ENCODE measurements at regions not wholly inside any gene's neighbourhood (a gene's known extent, or its start where the extent isn't known, plus 50 kb on each side); places are given as distances from the start of the nearest gene placed in this dataset.

DNA sequence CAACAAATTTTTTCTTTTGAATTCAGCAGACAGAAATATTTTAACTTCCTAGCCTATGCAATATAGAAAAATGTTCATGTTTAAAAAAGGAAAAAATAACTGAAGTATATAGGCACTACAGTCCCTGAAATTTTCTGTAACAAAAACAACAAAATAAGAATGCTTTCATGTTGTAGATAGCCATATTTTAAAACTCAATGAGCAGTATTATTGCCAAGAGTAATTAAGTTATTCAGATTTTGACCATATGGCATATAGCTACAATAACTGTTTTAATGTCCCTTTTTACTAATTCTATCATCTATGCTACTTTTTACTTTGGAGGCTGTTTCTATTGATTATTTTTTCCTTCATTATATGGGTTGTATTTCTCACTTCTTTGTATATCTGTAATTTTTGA, 283.3 kb upstream of the RIMS1 start (continued):
- TF ChIP-seq, protein P1, sequence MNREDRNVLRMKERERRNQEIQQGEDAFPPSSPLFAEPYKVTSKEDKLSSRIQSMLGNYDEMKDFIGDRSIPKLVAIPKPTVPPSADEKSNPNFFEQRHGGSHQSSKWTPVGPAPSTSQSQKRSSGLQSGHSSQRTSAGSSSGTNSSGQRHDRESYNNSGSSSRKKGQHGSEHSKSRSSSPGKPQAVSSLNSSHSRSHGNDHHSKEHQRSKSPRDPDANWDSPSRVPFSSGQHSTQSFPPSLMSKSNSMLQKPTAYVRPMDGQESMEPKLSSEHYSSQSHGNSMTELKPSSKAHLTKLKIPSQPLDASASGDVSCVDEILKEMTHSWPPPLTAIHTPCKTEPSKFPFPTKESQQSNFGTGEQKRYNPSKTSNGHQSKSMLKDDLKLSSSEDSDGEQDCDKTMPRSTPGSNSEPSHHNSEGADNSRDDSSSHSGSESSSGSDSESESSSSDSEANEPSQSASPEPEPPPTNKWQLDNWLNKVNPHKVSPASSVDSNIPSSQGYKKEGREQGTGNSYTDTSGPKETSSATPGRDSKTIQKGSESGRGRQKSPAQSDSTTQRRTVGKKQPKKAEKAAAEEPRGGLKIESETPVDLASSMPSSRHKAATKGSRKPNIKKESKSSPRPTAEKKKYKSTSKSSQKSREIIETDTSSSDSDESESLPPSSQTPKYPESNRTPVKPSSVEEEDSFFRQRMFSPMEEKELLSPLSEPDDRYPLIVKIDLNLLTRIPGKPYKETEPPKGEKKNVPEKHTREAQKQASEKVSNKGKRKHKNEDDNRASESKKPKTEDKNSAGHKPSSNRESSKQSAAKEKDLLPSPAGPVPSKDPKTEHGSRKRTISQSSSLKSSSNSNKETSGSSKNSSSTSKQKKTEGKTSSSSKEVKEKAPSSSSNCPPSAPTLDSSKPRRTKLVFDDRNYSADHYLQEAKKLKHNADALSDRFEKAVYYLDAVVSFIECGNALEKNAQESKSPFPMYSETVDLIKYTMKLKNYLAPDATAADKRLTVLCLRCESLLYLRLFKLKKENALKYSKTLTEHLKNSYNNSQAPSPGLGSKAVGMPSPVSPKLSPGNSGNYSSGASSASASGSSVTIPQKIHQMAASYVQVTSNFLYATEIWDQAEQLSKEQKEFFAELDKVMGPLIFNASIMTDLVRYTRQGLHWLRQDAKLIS (CRISPR knock-in tag; IDR thresholded peaks at IDR 0.05; ENCODE audit: borderline replicate concordance) = no peak
- TF ChIP-seq RORB (CRISPR knock-in tag; IDR thresholded peaks at IDR 0.05) = no peak
- TF ChIP-seq, protein P2, sequence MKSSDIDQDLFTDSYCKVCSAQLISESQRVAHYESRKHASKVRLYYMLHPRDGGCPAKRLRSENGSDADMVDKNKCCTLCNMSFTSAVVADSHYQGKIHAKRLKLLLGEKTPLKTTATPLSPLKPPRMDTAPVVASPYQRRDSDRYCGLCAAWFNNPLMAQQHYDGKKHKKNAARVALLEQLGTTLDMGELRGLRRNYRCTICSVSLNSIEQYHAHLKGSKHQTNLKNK (CRISPR knock-in tag; IDR thresholded peaks at IDR 0.05) = no peak
- TF ChIP-seq EMX1 (CRISPR knock-in tag; IDR thresholded peaks at IDR 0.05) = no peak
- TF ChIP-seq CBFB (CRISPR knock-in tag; IDR thresholded peaks at IDR 0.05; ENCODE audit: low read depth) = no peak
- TF ChIP-seq TEAD1 (CRISPR knock-in tag; IDR thresholded peaks at IDR 0.05) = no peak
- no peak for TF ChIP-seq ZNF423 (CRISPR knock-in tag; IDR thresholded peaks at IDR 0.05)

DNA sequence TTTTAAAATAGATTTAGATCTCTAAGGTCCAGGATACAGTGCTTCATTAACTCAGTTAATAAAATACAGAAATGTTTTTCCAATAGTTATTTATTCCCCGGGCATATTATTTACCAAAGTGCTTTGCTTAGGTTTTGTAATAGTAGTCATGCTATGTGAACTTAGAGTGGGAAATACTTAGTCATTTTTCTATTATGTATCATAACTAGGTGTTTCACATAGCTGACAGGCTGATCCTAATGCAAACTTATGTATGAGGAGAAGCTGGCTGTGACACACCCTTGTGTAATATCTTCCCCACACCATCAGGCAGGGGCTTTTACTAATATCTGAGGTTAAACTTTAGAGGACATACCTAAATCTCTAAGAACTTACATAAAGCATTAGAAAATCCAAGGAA, 277.7 kb upstream of the RIMS1 start:
- Mint-ChIP-seq H3K27me3 (ENCODE audit: low read depth) (no peaks in the 10 kb centered on the region), H3K4me3 (no peak overlapping the region), H3K4me1 (peaks cover 18% of the 10 kb centered on the region), H3K9me3 (peaks cover 4% of the 10 kb centered on the region; the same call in 1 of the 2 replicates), H3K27ac (no peak overlapping the region), H3K36me3 (no peaks in the 10 kb centered on the region)
- TF ChIP-seq GABPB1 (CRISPR knock-in tag; IDR thresholded peaks at IDR 0.05) = no peak
- ATAC-seq (no peak), DNase-seq (ENCODE audit: low spot score) (no peak)
- CTCF ChIA-PET = no interaction called here
- POLR2A ChIA-PET = no interaction called here

DNA sequence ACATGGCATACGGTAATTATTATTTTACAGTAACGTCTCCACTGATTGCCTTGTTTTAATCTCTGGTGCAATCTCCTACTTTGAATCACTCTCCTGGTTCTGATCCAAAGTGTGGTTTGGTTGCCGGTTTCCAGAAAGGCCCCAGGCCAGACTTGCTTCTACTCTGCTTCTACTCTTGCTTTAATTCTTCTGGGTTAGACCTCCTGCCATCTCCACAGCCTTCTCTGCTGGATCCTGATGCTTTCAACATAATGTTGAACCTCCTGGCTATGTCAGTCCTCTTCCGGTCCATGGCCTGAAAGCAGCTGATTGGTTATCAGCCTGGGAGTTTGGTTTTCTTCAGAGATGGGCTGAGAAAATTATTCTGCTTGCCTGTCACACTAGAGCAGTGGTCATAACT, 266.5 kb upstream of the RIMS1 start:
- POLR2A ChIA-PET = no interaction called here
- Mint-ChIP-seq H3K4me3 (no peak overlapping the region), H3K4me1 (no peaks in the 10 kb centered on the region), H3K9me3 (peaks cover 15% of the 10 kb centered on the region), H3K27ac (no peak overlapping the region), H3K27me3 (ENCODE audit: low read depth) (no peaks in the 10 kb centered on the region; the same call in 1 of the 2 replicates), H3K36me3 (peaks cover 12% of the 10 kb centered on the region)
- ATAC-seq (no peak), DNase-seq (ENCODE audit: low spot score) (no peak)
- CTCF ChIA-PET = no interaction called here
- no peak for TF ChIP-seq SOX15 (CRISPR knock-in tag; IDR thresholded peaks at IDR 0.05)
- TF ChIP-seq, protein P3, sequence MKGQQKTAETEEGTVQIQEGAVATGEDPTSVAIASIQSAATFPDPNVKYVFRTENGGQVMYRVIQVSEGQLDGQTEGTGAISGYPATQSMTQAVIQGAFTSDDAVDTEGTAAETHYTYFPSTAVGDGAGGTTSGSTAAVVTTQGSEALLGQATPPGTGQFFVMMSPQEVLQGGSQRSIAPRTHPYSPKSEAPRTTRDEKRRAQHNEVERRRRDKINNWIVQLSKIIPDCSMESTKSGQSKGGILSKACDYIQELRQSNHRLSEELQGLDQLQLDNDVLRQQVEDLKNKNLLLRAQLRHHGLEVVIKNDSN (CRISPR knock-in tag; IDR thresholded peaks at IDR 0.05) = no peak
- TF ChIP-seq, protein P4, sequence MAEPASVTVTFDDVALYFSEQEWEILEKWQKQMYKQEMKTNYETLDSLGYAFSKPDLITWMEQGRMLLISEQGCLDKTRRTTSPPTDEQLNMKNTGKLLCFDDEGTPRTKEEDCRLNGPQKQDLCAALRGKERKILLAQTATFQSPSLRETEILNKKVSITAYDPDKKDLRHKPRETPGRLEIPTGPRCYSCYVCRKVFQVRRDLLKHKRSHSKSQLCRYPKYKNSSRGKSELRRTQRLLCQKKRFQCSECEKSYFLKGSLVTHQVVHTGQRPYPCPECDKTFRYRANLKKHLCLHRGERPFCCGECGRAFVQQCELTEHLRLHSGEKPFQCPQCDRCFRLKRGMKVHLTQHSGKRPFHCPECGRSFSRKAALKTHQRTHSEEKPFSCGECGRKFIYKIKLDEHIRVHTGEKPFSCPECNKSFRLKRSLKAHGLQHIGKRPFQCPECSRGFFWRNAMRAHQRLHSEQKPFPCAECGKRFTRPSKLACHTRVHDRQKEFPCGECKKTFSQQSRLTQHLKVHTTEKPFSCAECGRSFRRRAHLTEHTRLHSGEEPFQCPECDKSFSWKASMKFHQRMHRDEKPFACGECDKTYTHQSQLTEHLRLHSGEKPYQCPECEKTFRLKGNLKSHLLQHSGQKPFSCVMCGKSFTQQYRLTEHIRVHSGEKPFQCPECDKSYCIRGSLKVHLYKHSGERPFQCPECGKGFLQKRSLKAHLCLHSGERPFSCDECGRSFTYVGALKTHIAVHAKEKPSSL (CRISPR knock-in tag; conservative IDR thresholded peaks at IDR 0.05) = no peak
- no peak for TF ChIP-seq ZNF396 (CRISPR knock-in tag; IDR thresholded peaks at IDR 0.05; ENCODE audit: borderline replicate concordance)
- no peak for TF ChIP-seq ZNF317 (CRISPR knock-in tag; IDR thresholded peaks at IDR 0.05; ENCODE audit: borderline replicate concordance, low read depth)
- no peak for TF ChIP-seq NR3C1 (CRISPR knock-in tag; conservative IDR thresholded peaks at IDR 0.05; ENCODE audit: low read depth)
- TF ChIP-seq SMAD4 (CRISPR knock-in tag; IDR thresholded peaks at IDR 0.05) = no peak
- no peak for TF ChIP-seq CREB1 (CRISPR knock-in tag; IDR thresholded peaks at IDR 0.05)
- TF ChIP-seq, protein P1 (CRISPR knock-in tag; IDR thresholded peaks at IDR 0.05; ENCODE audit: borderline replicate concordance) = no peak
- no peak for TF ChIP-seq OVOL2 (CRISPR knock-in tag; IDR thresholded peaks at IDR 0.05; ENCODE audit: borderline replicate concordance)
- TF ChIP-seq ZNF416 (CRISPR knock-in tag; IDR thresholded peaks at IDR 0.05) = no peak
- no peak for TF ChIP-seq NFATC4 (CRISPR knock-in tag; IDR thresholded peaks at IDR 0.05)
- TF ChIP-seq SMAD3 (CRISPR knock-in tag; IDR thresholded peaks at IDR 0.05; ENCODE audit: borderline replicate concordance) = no peak
- TF ChIP-seq ATF1 (CRISPR knock-in tag; IDR thresholded peaks at IDR 0.05) = no peak
